Activated naive CD4-positive, alpha-beta T cell treated with anti-CD3 and anti-CD28 coated beads, Interleukin-2, amount 10 ng/mL, durations not matched to agents 7 days and 5 days (primary cell): ENCODE measurements at regions not wholly inside any gene's neighbourhood (a gene's known extent, or its start where the extent isn't known, plus 50 kb on each side); places are given as distances from the start of the nearest gene placed in this dataset.
"Not testable (repeated sequence)": the region's sequence is repeated elsewhere in the genome, so short reads cannot be mapped to it uniquely, and the experiment has no call there.

Experiments used
- CTCF ChIA-PET: fragments of 350-600 bp; sonication (Branson Sonifier 250); formaldehyde crosslinking; loops from one replicate; lab custom pipeline; 2021; ENCODE audit warnings: antibody characterized with exemption; lab: Charles Lee
- DNase-seq: peaks from one replicate; pipeline ENCODE4 v3.0.0-alpha.2; 2020
- H3K27ac Mint-ChIP-seq: one replicate; pipeline ENCODE4 v1.8.0; 2021; ENCODE audit warnings: mild to moderate bottlenecking, moderate library complexity, mixed read lengths
- H3K27me3 Mint-ChIP-seq: one replicate; pipeline ENCODE4 v1.8.0; 2021; ENCODE audit warnings: mild to moderate bottlenecking, mixed read lengths
- H3K36me3 Mint-ChIP-seq: one replicate; pipeline ENCODE4 v1.8.0; 2021; ENCODE audit warnings: mixed read lengths
- H3K4me1 Mint-ChIP-seq: one replicate; pipeline ENCODE4 v1.8.0; 2021; ENCODE audit warnings: mixed read lengths
- H3K4me3 Mint-ChIP-seq: one replicate; pipeline ENCODE4 v1.8.0; 2021; ENCODE audit warnings: mild to moderate bottlenecking, moderate library complexity, mixed read lengths
- H3K9me3 Mint-ChIP-seq: one replicate; pipeline ENCODE4 v1.8.0; 2021; ENCODE audit warnings: mixed read lengths

GRCh38 chr11:87809256-87809655 is 366.0 kb downstream of the RAB38 start:
- H3K27me3 Mint-ChIP-seq, result no peaks in the 10 kb centered on the region
- no peaks in the 10 kb centered on the region for H3K9me3 Mint-ChIP-seq
- CTCF ChIA-PET, result interaction anchor here (0.7 to 0.8 kb wide), 2 partner anchors 86 to 124 kb away, joined by 3 read pairs; no protein-coding TSS in a partner anchor
- no peaks in the 10 kb centered on the region for H3K4me1 Mint-ChIP-seq
- DNase-seq, result no peak
- H3K36me3 Mint-ChIP-seq, result no peaks in the 10 kb centered on the region
- H3K27ac Mint-ChIP-seq, result no peak overlapping the region
- H3K4me3 Mint-ChIP-seq, result no peak overlapping the region

DNA sequence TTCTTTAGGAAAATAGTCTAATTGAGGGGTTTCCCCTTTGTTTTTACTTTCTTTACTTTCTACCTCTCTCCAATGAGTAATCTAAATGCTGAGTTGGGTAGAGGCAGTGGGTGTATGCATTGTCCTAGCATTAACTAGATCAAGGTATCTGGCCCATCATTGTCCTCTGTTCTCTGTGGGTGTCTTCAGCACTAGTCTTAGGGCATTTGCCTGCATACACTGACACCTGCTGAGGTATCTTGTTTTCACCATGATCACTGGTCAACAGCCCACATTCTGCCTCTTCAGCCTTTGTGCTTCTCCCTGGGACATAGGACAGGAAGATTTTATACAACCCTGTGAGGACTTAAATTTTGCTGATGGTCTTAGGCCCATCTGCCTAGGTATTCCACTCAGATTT is 371.1 kb downstream of the RAB38 start:
- CTCF ChIA-PET, result no interaction called here
- no peak overlapping the region for H3K27ac Mint-ChIP-seq
- no peaks in the 10 kb centered on the region for H3K27me3 Mint-ChIP-seq
- no peaks in the 10 kb centered on the region for H3K4me1 Mint-ChIP-seq
- peaks cover 7% of the 10 kb centered on the region for H3K9me3 Mint-ChIP-seq
- H3K4me3 Mint-ChIP-seq, result no peak overlapping the region
- DNase-seq, result no peak
- H3K36me3 Mint-ChIP-seq, result no peaks in the 10 kb centered on the region

GRCh38 chr11:87803748-87804147 is 371.5 kb downstream of the RAB38 start:
- Mint-ChIP-seq H3K27ac (no peak overlapping the region), H3K4me1 (no peaks in the 10 kb centered on the region), H3K4me3 (no peak overlapping the region), H3K9me3 (peaks cover 7% of the 10 kb centered on the region), H3K36me3 (no peaks in the 10 kb centered on the region), H3K27me3 (no peaks in the 10 kb centered on the region)
- CTCF ChIA-PET, result no interaction called here
- no peak for DNase-seq

GRCh38 chr11:87784862-87785261 is 390.4 kb downstream of the RAB38 start:
- H3K9me3 Mint-ChIP-seq, H3K4me1 Mint-ChIP-seq, DNase-seq, CTCF ChIA-PET, H3K27ac Mint-ChIP-seq, H3K36me3 Mint-ChIP-seq, H3K4me3 Mint-ChIP-seq, H3K27me3 Mint-ChIP-seq: not testable (repeated sequence)

DNA sequence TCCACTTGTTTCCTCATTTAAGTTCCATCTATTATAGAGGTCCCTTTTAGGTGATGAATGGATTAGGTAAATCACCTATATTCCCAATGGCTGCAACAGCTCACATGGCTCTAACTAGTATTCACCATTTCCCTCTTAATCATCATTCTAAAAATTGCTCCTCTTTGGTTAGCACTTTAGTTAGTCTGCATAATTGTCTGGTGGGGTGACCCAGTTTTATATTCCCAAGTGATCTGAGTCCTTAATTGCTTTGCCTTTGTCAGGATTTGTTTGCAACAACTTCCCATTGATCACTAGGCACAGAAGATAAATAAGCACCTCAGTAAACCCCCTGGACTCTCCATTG is 395.2 kb downstream of the RAB38 start:
- H3K27ac Mint-ChIP-seq, result no peak overlapping the region
- H3K4me3 Mint-ChIP-seq, result no peak overlapping the region
- no peaks in the 10 kb centered on the region for H3K36me3 Mint-ChIP-seq
- DNase-seq, result no peak
- CTCF ChIA-PET, result no interaction called here
- no peaks in the 10 kb centered on the region for H3K4me1 Mint-ChIP-seq
- H3K27me3 Mint-ChIP-seq, result no peaks in the 10 kb centered on the region
- H3K9me3 Mint-ChIP-seq, result peaks cover 3% of the 10 kb centered on the region

- no peak for DNase-seq
- no peaks in the 10 kb centered on the region for H3K36me3 Mint-ChIP-seq
- H3K27me3 Mint-ChIP-seq, result no peaks in the 10 kb centered on the region
- no peak overlapping the region for H3K27ac Mint-ChIP-seq
- H3K4me1 Mint-ChIP-seq, result no peaks in the 10 kb centered on the region
- H3K9me3 Mint-ChIP-seq, result no peaks in the 10 kb centered on the region
- no peak overlapping the region for H3K4me3 Mint-ChIP-seq
- CTCF ChIA-PET, result no interaction called here
Observed at GRCh38 chr11:87779276-87780067, 395.8 kb downstream of the RAB38 start.

GRCh38 chr11:87778357-87778756 is 396.9 kb downstream of the RAB38 start:
- CTCF ChIA-PET, result no interaction called here
- no peaks in the 10 kb centered on the region for H3K9me3 Mint-ChIP-seq
- H3K4me3 Mint-ChIP-seq, result no peak overlapping the region
- no peak for DNase-seq
- H3K4me1 Mint-ChIP-seq, result no peaks in the 10 kb centered on the region
- no peaks in the 10 kb centered on the region for H3K27me3 Mint-ChIP-seq
- H3K36me3 Mint-ChIP-seq, result no peaks in the 10 kb centered on the region
- no peak overlapping the region for H3K27ac Mint-ChIP-seq

- Mint-ChIP-seq H3K4me3 (no peak overlapping the region), H3K4me1 (no peaks in the 10 kb centered on the region), H3K27me3 (no peaks in the 10 kb centered on the region), H3K27ac (no peak overlapping the region), H3K36me3 (no peaks in the 10 kb centered on the region), H3K9me3 (peaks cover 2% of the 10 kb centered on the region)
- no peak for DNase-seq
- CTCF ChIA-PET, result no interaction called here
Observed at GRCh38 chr11:87775036-87775435, 400.2 kb downstream of the RAB38 start.

- no peaks in the 10 kb centered on the region for H3K27me3 Mint-ChIP-seq
- no peak for DNase-seq
- no peak overlapping the region for H3K27ac Mint-ChIP-seq
- peaks cover 2% of the 10 kb centered on the region for H3K9me3 Mint-ChIP-seq
- no peaks in the 10 kb centered on the region for H3K36me3 Mint-ChIP-seq
- no peaks in the 10 kb centered on the region for H3K4me1 Mint-ChIP-seq
- H3K4me3 Mint-ChIP-seq, result no peak overlapping the region
- CTCF ChIA-PET, result no interaction called here
Observed at GRCh38 chr11:87769661-87770060, 405.6 kb downstream of the RAB38 start.

- H3K4me3 Mint-ChIP-seq, result no peak overlapping the region
- H3K27me3 Mint-ChIP-seq, result no peaks in the 10 kb centered on the region
- H3K27ac Mint-ChIP-seq, result no peak overlapping the region
- peaks cover 2% of the 10 kb centered on the region for H3K9me3 Mint-ChIP-seq
- no peak for DNase-seq
- H3K36me3 Mint-ChIP-seq, result no peaks in the 10 kb centered on the region
- CTCF ChIA-PET, result no interaction called here
- H3K4me1 Mint-ChIP-seq, result no peaks in the 10 kb centered on the region
Observed at GRCh38 chr11:87767615-87768014, 407.6 kb downstream of the RAB38 start.

DNA sequence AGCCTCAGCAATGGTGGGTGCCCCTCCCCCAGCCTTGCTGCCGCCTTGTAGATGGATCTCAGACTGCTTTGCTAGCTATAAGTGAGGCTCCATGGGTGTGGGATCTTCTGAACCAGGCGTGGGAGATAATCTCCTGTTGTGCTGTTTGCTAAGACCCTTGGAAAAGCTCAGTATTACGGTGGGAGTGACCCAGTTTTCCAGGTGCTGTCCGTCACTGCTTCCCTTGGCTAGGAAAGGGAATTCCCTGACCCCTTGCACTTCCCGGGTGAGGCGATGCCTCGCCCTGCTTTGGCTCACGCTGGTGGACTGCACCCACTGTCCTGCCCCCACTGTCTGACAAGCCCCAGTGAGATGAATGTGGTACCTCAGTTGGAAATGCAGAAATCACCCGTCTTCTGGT is 411.2 kb downstream of the RAB38 start:
- H3K9me3 Mint-ChIP-seq, H3K4me3 Mint-ChIP-seq, H3K36me3 Mint-ChIP-seq, H3K27me3 Mint-ChIP-seq, CTCF ChIA-PET, H3K4me1 Mint-ChIP-seq, DNase-seq, H3K27ac Mint-ChIP-seq: not testable (repeated sequence)

GRCh38 chr11:87754685-87755084 is 420.6 kb downstream of the RAB38 start:
- Mint-ChIP-seq H3K27me3 (no peaks in the 10 kb centered on the region), H3K9me3 (no peaks in the 10 kb centered on the region), H3K27ac (no peak overlapping the region), H3K36me3 (no peaks in the 10 kb centered on the region), H3K4me1 (no peaks in the 10 kb centered on the region), H3K4me3 (no peak overlapping the region)
- DNase-seq, result no peak
- CTCF ChIA-PET, result no interaction called here

DNA sequence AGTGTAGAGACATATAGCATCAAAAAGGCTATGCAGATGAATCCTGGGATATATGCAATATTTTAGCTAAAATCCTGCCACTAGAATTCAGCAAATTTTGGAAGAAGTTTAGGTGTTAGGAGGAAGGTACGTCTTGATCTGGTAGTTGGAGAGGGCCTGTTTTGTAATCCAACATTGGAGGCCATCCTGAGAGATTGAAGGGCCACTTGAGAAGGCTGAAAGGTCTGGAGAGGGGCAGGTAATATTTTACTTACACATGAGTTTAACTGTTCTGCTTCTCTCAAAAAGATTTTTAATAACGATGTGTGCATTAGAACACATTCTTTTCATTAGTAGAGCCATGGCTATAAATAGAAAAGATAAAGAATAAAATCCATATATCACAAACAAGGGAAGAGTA is 422.1 kb downstream of the RAB38 start:
- no peaks in the 10 kb centered on the region for H3K9me3 Mint-ChIP-seq
- H3K4me3 Mint-ChIP-seq, result no peak overlapping the region
- DNase-seq, result no peak
- no peaks in the 10 kb centered on the region for H3K36me3 Mint-ChIP-seq
- no peaks in the 10 kb centered on the region for H3K4me1 Mint-ChIP-seq
- H3K27me3 Mint-ChIP-seq, result no peaks in the 10 kb centered on the region
- no peak overlapping the region for H3K27ac Mint-ChIP-seq
- CTCF ChIA-PET, result no interaction called here

- Mint-ChIP-seq H3K27me3 (no peaks in the 10 kb centered on the region), H3K36me3 (no peaks in the 10 kb centered on the region), H3K4me1 (no peaks in the 10 kb centered on the region), H3K27ac (no peak overlapping the region), H3K9me3 (no peaks in the 10 kb centered on the region), H3K4me3 (no peak overlapping the region)
- DNase-seq, result no peak
- CTCF ChIA-PET, result no interaction called here
Observed at GRCh38 chr11:87743007-87743406, 432.2 kb downstream of the RAB38 start.

DNA sequence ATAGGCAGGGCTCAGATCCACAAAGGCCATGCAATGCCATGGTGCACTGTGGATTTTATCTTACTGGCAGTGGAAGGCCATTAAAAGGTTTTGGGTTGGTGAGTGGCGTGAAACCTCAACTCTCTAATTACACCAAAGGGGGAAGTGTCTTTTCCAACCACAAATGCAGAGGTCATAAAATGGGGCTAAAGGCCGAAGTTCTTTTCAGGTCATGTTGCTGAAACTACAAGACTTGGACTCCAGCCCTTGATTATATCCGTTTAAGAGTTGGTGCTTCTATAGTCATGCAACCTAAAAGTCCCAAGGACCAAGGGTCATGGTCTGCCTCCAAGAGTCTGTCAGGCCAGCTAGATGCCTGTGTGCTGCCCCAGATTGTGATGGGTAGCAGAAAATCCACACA is 434.3 kb downstream of the RAB38 start:
- no peaks in the 10 kb centered on the region for H3K9me3 Mint-ChIP-seq
- DNase-seq, result no peak
- no peaks in the 10 kb centered on the region for H3K36me3 Mint-ChIP-seq
- no peak overlapping the region for H3K4me3 Mint-ChIP-seq
- CTCF ChIA-PET, result no interaction called here
- no peaks in the 10 kb centered on the region for H3K4me1 Mint-ChIP-seq
- H3K27me3 Mint-ChIP-seq, result no peaks in the 10 kb centered on the region
- no peak overlapping the region for H3K27ac Mint-ChIP-seq

DNA sequence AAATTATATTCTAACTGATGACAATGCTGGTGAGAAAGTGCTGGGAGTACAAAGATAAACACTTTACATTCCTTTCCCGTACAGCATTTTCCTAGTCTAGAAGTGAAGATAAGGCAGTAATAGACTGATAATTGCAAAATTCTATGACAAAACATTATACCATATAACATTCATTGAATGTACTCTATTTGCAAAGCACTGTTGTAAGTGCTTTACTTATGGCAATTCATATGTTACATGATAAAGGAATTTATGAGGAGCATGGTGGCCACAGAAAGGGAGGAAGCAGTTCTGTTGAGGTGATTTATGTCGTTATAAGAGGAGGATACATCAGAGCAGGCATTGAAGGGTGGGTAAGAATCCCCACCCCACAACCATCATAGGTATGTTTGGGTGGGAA is 434.8 kb downstream of the RAB38 start:
- H3K27ac Mint-ChIP-seq, result no peak overlapping the region
- H3K4me3 Mint-ChIP-seq, result no peak overlapping the region
- no peaks in the 10 kb centered on the region for H3K27me3 Mint-ChIP-seq
- H3K36me3 Mint-ChIP-seq, result no peaks in the 10 kb centered on the region
- DNase-seq, result no peak
- CTCF ChIA-PET, result no interaction called here
- no peaks in the 10 kb centered on the region for H3K4me1 Mint-ChIP-seq
- H3K9me3 Mint-ChIP-seq, result no peaks in the 10 kb centered on the region
